HCT116 (cell line): ENCODE measurements at regions not wholly inside any gene's neighbourhood (a gene's known extent, or its start where the extent isn't known, plus 50 kb on each side); places are given as distances from the start of the nearest gene placed in this dataset.

Experiments
- ATAC-seq: fragments of 200-7000 bp; cut with Tn5 transposase; 2 replicates; pipeline ENCODE4 v1.9.1; 2020; ENCODE audit warnings: mild to moderate bottlenecking, moderate library complexity
- BruUV-seq: library from RNA; stranded (reverse); fragments of 400-500 nt; replicated peaks from 2 replicates; lab custom pipeline; 2021; lab: Mats Ljungman, UMichigan
- CTCF ChIA-PET: fragments of 300-600 bp; sonication (Branson Sonifier 250); formaldehyde crosslinking; loops from one replicate; lab custom pipeline; 2021; ENCODE audit warnings: antibody characterized with exemption; lab: Charles Lee
- POLR2A ChIA-PET: fragments of 300-600, 350-600 bp; sonication (Branson Sonifier 250); formaldehyde crosslinking; loops from one replicate; lab custom pipeline; 2021; ENCODE audit warnings: antibody characterized with exemption; lab: Charles Lee
- RAD21 ChIA-PET, 2 experiments: fragments of 300-600 bp; sonication (Branson Sonifier 250); formaldehyde crosslinking; loops; one replicate each; lab custom pipeline; 2023; ENCODE audit warnings: low total read pairs in 2 of 2; ENCODE audit not compliant: uncharacterized antibody in 2 of 2, unreplicated experiment in 2 of 2, low non-redundant PET in 1 of 2; lab: Charles Lee
- DNase-seq: peaks from one replicate; pipeline ENCODE4 v3.0.0-alpha.2; 2010; ENCODE audit warnings: low read depth, low spot score
- H2AFZ ChIP-seq: fragments of 200-600 bp; shearing (Covaris generic), sonication (generic); 2 replicates; pipeline ENCODE4 v1.6.1; 2017; ENCODE audit warnings: low read depth, mixed run types, mixed read lengths, antibody characterized with exemption, low read length; ENCODE audit not compliant: poor library complexity, severe bottlenecking
- H3K27ac ChIP-seq: 2 replicates; pipeline ENCODE4 v1.5.1; 2012; ENCODE audit warnings: low read depth, low read length
- H3K27me3 ChIP-seq: fragments of 200-600 bp; sonication (generic); 2 replicates; pipeline ENCODE4 v1.6.1; 2016; ENCODE audit warnings: mixed run types, low read length, mixed read lengths; ENCODE audit not compliant: insufficient read depth
- H3K36me3 ChIP-seq, 2 experiments: fragments of 200-500 bp in 1 of 2; fragments of 200-600 bp in 1 of 2; sonication (Bioruptor generic) in 1 of 2; sonication (generic) in 1 of 2; 2 replicates each; pipeline versions ENCODE4 v1.5.1 to v1.6.1; 2014 to 2016; ENCODE audit warnings: low read length in 2 of 2, inconsistent platforms in 1 of 2, mixed read lengths in 1 of 2, mixed run types in 1 of 2; ENCODE audit not compliant: insufficient read depth in 2 of 2, control insufficient read depth in 1 of 2
- H3K4me1 ChIP-seq, 2 experiments: fragments of 200-600 bp in 1 of 2; sonication (generic) in 1 of 2; 2 replicates each; pipeline versions ENCODE4 v1.5.1 to v1.6.1; 2012 to 2017; ENCODE audit warnings: low read length in 2 of 2, inconsistent platforms in 1 of 2, mild to moderate bottlenecking in 1 of 2, mixed read lengths in 1 of 2, mixed run types in 1 of 2, moderate library complexity in 1 of 2; ENCODE audit not compliant: insufficient read depth in 2 of 2, control insufficient read depth in 1 of 2
- H3K4me2 ChIP-seq: fragments of 200-600 bp; sonication (generic); 2 replicates; pipeline ENCODE4 v1.6.1; 2017; ENCODE audit warnings: mixed run types, low read length, mixed read lengths
- H3K4me3 ChIP-seq, 2 experiments: fragments of 200-600 bp in 1 of 2; sonication (generic) in 1 of 2; replicated peaks in 1 of 2; 2 replicates each; pipeline ENCODE4 v1.5.1; 2011 to 2016; ENCODE audit warnings: low read length in 2 of 2, control low read depth in 1 of 2, low read depth in 1 of 2, mild to moderate bottlenecking in 1 of 2, mixed read lengths in 1 of 2, mixed run types in 1 of 2
- H3K79me2 ChIP-seq: fragments of 200-600 bp; sonication (generic); 2 replicates; pipeline ENCODE4 v1.6.1; 2017; ENCODE audit warnings: mild to moderate bottlenecking, mixed run types, low read length, moderate library complexity, mixed read lengths; ENCODE audit not compliant: insufficient read depth
- H3K9ac ChIP-seq: fragments of 200-600 bp; sonication (generic); 2 replicates; pipeline ENCODE4 v1.6.1; 2016; ENCODE audit warnings: low read length, mixed read lengths
- H3K9me2 ChIP-seq: fragments of 200-600 bp; sonication (generic), shearing (Covaris generic); 2 replicates; pipeline ENCODE4 v1.6.1; 2017; ENCODE audit warnings: mixed run types, mild to moderate bottlenecking, moderate library complexity; ENCODE audit not compliant: insufficient read depth
- H3K9me3 ChIP-seq, 2 experiments: fragments of 200-500 bp in 1 of 2; fragments of 200-600 bp in 1 of 2; sonication (Bioruptor generic) in 1 of 2; sonication (generic) in 1 of 2; 2 replicates each; pipeline ENCODE4 v1.6.1; 2014 to 2017; ENCODE audit warnings: low read length in 2 of 2, mixed read lengths in 2 of 2, inconsistent platforms in 1 of 2, low read depth in 1 of 2, mild to moderate bottlenecking in 1 of 2, mixed run types in 1 of 2, moderate library complexity in 1 of 2; ENCODE audit not compliant: control insufficient read depth in 1 of 2, insufficient read depth in 1 of 2
- H4K20me1 ChIP-seq: fragments of 200-600 bp; sonication (generic), shearing (Covaris generic); 2 replicates; pipeline ENCODE4 v1.6.1; 2017; ENCODE audit warnings: mixed run types, mild to moderate bottlenecking, moderate library complexity; ENCODE audit not compliant: insufficient read depth
- CEBPB ChIP-seq: IDR thresholded peaks from 2 replicates; pipeline ENCODE4 v1.6.1; 2012; ENCODE audit warnings: low read depth
- CTCF ChIP-seq, 3 experiments: fragments of 200-600 bp in 1 of 3; sonication (generic) in 1 of 3; IDR thresholded peaks in 2 of 3; conservative IDR thresholded peaks in 1 of 3; 2 replicates each; pipeline ENCODE4 v1.5.1; 2012 to 2017; ENCODE audit warnings: low read depth in 2 of 3, low read length in 2 of 3, antibody characterized with exemption in 1 of 3, borderline replicate concordance in 1 of 3, control low read depth in 1 of 3, mild to moderate bottlenecking in 1 of 3, mixed read lengths in 1 of 3, mixed run types in 1 of 3, moderate library complexity in 1 of 3; ENCODE audit not compliant: insufficient read depth in 1 of 3
- EGR1 ChIP-seq: IDR thresholded peaks from 2 replicates; pipeline ENCODE4 v1.6.1; 2012; ENCODE audit warnings: low read depth
- ELF1 ChIP-seq: IDR thresholded peaks from 2 replicates; pipeline ENCODE4 v1.6.1; 2012; ENCODE audit warnings: low read depth, borderline replicate concordance
- EZH2phosphoT487 ChIP-seq: fragments of 200-600 bp; IDR thresholded peaks from 2 replicates; pipeline ENCODE4 v1.6.1; 2018; ENCODE audit warnings: antibody characterized with exemption, borderline replicate concordance
- FOSL1 ChIP-seq: IDR thresholded peaks from 2 replicates; pipeline ENCODE4 v1.6.1; 2012; ENCODE audit warnings: low read depth
- JUND ChIP-seq: IDR thresholded peaks from 2 replicates; pipeline ENCODE4 v1.6.1; 2012
- REST ChIP-seq: IDR thresholded peaks from 2 replicates; pipeline ENCODE4 v1.6.1; 2012; ENCODE audit warnings: low read depth
- SRF ChIP-seq: IDR thresholded peaks from 2 replicates; pipeline ENCODE4 v1.6.1; 2012; ENCODE audit warnings: low read depth
- TCF7L2 ChIP-seq: IDR thresholded peaks from 2 replicates; pipeline ENCODE4 v1.7.0; 2011; ENCODE audit warnings: borderline replicate concordance, inconsistent platforms; ENCODE audit not compliant: insufficient read depth, insufficient read length; ENCODE audit errors: extremely low read depth
- ZNF274 ChIP-seq: fragments of 200-500 bp; sonication (Bioruptor generic); IDR thresholded peaks from 2 replicates; pipeline ENCODE4 v1.6.1; 2014; ENCODE audit warnings: mild to moderate bottlenecking, low read depth, low read length, inconsistent platforms
- intact Hi-C: fragments of 100-400 bp; cut with micrococcal nuclease; formaldehyde crosslinking; loops from 2 replicates; pipeline ENCODE4 v1.10.0; 2022
- TF ChIP-seq, protein P1 (sequence below): IDR thresholded peaks from 2 replicates; pipeline ENCODE4 v1.6.1; 2011; ENCODE audit warnings: mild to moderate bottlenecking, low read length, moderate library complexity; ENCODE audit not compliant: insufficient replicate concordance; ENCODE audit errors: extremely low read depth

GRCh38 chr15:81954158-81954783 lies 91.5 kb downstream of the MEX3B start (continued):
- TF ChIP-seq REST (no peak), FOSL1 (no peak), EZH2phosphoT487 (no peak)

- no peak overlapping the region for H2AFZ ChIP-seq
- no TSS peak for BruUV-seq
- no peak for ATAC-seq
- no peak for TF ChIP-seq CEBPB
- TF ChIP-seq, protein P1, sequence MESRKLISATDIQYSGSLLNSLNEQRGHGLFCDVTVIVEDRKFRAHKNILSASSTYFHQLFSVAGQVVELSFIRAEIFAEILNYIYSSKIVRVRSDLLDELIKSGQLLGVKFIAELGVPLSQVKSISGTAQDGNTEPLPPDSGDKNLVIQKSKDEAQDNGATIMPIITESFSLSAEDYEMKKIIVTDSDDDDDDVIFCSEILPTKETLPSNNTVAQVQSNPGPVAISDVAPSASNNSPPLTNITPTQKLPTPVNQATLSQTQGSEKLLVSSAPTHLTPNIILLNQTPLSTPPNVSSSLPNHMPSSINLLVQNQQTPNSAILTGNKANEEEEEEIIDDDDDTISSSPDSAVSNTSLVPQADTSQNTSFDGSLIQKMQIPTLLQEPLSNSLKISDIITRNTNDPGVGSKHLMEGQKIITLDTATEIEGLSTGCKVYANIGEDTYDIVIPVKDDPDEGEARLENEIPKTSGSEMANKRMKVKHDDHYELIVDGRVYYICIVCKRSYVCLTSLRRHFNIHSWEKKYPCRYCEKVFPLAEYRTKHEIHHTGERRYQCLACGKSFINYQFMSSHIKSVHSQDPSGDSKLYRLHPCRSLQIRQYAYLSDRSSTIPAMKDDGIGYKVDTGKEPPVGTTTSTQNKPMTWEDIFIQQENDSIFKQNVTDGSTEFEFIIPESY: no peak
- no peak for TF ChIP-seq CTCF (IDR thresholded peaks at IDR 0.05 in 2 of 3, conservative IDR thresholded peaks at IDR 0.05 in 1 of 3; ENCODE audit: borderline replicate concordance in 1 of 3, insufficient read depth in 1 of 3, low read depth in 2 of 3, low read length in 2 of 3)
- TF ChIP-seq JUND: no peak
- no peak for TF ChIP-seq ZNF274
- no peak for TF ChIP-seq SRF
- no peak for TF ChIP-seq TCF7L2
- no peak for TF ChIP-seq EGR1
- no peak for TF ChIP-seq ELF1
Observed at GRCh38 chr15:81950841-81951414, 94.9 kb downstream of the MEX3B start.

More at GRCh38 chr15:81950841-81951414, 94.9 kb downstream of the MEX3B start:
- Histone ChIP-seq H3K79me2 (no peaks in the 10 kb centered on the region), H3K4me1 (peaks cover 0 to 8% of the 10 kb centered on the region in 2 experiments; a peak in 1 of 4 replicates), H3K36me3 (no peaks in the 10 kb centered on the region), H3K9ac (no peak overlapping the region), H3K4me3 (no peak overlapping the region), H4K20me1 (no peaks in the 10 kb centered on the region), H3K9me2 (no peaks in the 10 kb centered on the region), H3K27ac (no peak overlapping the region), H3K4me2 (no peak overlapping the region), H3K27me3 (no peaks in the 10 kb centered on the region), H3K9me3 (no peaks in the 10 kb centered on the region)
- CTCF ChIA-PET: no interaction called here
- RAD21 ChIA-PET: no interaction called here
- no peak for DNase-seq
- intact Hi-C loops: no loop called here
- POLR2A ChIA-PET: no interaction called here
